Fibroblast of mammary gland (primary cell): ENCODE measurements at regions not wholly inside any gene's neighbourhood (a gene's known extent, or its start where the extent isn't known, plus 50 kb on each side); places are given as distances from the start of the nearest gene placed in this dataset.

Experiments used
- DNase-seq: peaks from one replicate; pipeline ENCODE4 v3.0.0-alpha.2; 2010; ENCODE audit warnings: low read depth
- H3K4me3 ChIP-seq: 2 replicates; pipeline ENCODE4 v1.5.1; 2011; ENCODE audit warnings: low read depth, mild to moderate bottlenecking, low read length, moderate library complexity; ENCODE audit not compliant: control insufficient read depth
- CTCF ChIP-seq: conservative IDR thresholded peaks from 2 replicates; pipeline ENCODE4 v1.5.1; 2011; ENCODE audit warnings: low read depth, low read length, inconsistent platforms; ENCODE audit not compliant: control insufficient read depth, insufficient read depth

DNA sequence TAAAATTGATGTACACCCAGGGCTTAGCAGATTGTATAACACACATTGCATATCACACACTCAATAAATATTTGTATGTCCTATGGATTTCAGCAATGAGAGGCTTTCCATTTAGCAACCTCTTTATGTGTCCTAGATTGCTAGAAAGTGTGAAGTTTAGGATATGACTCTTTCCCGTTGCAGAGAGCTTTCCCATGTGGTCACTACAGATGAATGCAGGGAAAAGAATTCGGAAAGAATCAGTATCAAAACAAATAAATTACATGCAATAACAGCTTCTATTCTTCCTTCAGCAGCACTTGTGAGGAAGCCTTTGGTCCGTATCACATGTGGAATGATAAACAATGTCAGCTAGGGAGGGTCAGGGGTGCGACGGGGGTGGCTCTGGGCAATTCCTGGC, 870.1 kb downstream of the C6orf118 start:
- no peak for DNase-seq
- TF ChIP-seq CTCF = no peak
- H3K4me3 ChIP-seq = no peak overlapping the region

DNA sequence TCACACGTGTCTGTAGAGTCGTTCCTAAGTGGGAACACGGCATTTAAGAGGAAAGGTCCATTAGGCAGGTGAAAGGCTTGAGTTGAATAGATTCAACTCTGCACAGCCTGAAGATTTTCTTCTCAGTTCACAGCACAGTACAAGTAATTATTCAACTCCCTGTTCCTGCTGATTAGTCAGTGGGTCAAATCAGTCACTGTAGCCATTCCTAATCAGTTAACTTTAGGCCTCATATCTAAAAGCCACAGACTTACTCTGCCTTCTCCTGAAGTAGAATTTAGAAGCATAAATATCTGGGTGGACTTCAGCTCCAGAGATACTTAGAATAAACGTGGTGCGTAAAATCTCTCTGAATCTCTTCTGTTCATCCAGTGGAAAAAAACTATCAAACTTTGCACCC, 872.4 kb downstream of the C6orf118 start:
- no peak for TF ChIP-seq CTCF
- H3K4me3 ChIP-seq = no peak overlapping the region
- no peak for DNase-seq

- H3K4me3 ChIP-seq = no peak overlapping the region
- no peak for TF ChIP-seq CTCF
- DNase-seq = no peak
Observed at GRCh38 chr6:164427728-164428402, 881.5 kb downstream of the C6orf118 start.

- no peak for TF ChIP-seq CTCF
- no peak for DNase-seq
- no peak overlapping the region for H3K4me3 ChIP-seq
Observed at GRCh38 chr6:164424489-164424888, 884.9 kb downstream of the C6orf118 start.

- no peak overlapping the region for H3K4me3 ChIP-seq
- no peak for TF ChIP-seq CTCF
- no peak for DNase-seq
Observed at GRCh38 chr6:164419099-164419498, 890.3 kb downstream of the C6orf118 start.

DNA sequence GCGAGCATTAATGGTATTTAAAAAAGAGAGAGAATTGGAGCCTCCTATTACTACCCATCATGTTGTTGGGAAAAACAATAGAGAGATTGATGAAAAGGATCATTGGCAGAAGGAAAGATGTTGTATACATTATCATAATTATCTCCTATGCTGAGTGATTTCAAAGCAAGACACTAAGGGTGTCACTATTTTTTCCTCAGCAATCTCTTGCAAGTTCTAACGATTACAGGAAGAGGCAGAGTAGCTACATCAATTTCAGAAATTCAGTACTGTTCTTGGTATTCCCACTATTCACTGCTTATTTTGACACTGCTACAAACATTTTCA, 891.2 kb downstream of the C6orf118 start:
- TF ChIP-seq CTCF = no peak
- no peak for DNase-seq
- no peak overlapping the region for H3K4me3 ChIP-seq
